ENCODE measurements at regions not wholly inside any gene's neighbourhood (a gene's known extent, or its start where the extent isn't known, plus 50 kb on each side); places are given as distances from the start of the nearest gene placed in this dataset.

- H3K4me2 ChIP-seq (ENCODE audit: low read depth, low read length), result no peak overlapping the region
- H3K14ac ChIP-seq (replicated peaks; ENCODE audit: low read depth, low read length), result peak overlapping the region; percentile 69; the same call in 1 of the 2 replicates
- peak overlapping the region; percentile 88 for H2BK20ac ChIP-seq (ENCODE audit: low read depth, low read length)
- no peak overlapping the region for H3K4me3 ChIP-seq (ENCODE audit: insufficient read depth, low read depth, low read length)
- peaks cover 47% of the 10 kb centered on the region for H3K9me1 ChIP-seq (ENCODE audit: insufficient read depth, low read length)
- no CpG with 5 or more reads among the region's 2 CpGs for WGBS, 2 experiments (ENCODE audit: extremely low coverage in 2 of 2, insufficient read length in 1 of 2)
- peak overlapping the region; percentile 61; the same call in 1 of the 2 replicates for H3K23ac ChIP-seq (ENCODE audit: low read depth, low read length)
- H4K8ac ChIP-seq (ENCODE audit: low read depth in 2 of 2, low read length in 2 of 2), result peak overlapping the region in 1 of 2 experiments; percentile 81; a peak in 3 of 4 replicates
- H2AFZ ChIP-seq (replicated peaks; ENCODE audit: low read length, poor library complexity), result no peak overlapping the region
- peak overlapping the region; percentile 28; the same call in 1 of the 2 replicates for H4K5ac ChIP-seq (ENCODE audit: low read depth, low read length)
- H3K4ac ChIP-seq (ENCODE audit: low read depth, low read length), result peak overlapping the region; percentile 85; the same call in 1 of the 2 replicates
- no TSS peak for BruUV-seq (replicated peaks)
- ChIA-PET CTCF (interaction anchor here (0.6 to 1.1 kb wide), 3 partner anchors 14 to 177 kb away, joined by 3 read pairs; no protein-coding TSS in a partner anchor), POLR2A (ENCODE audit: unreplicated experiment) (no interaction called here)
- H3K18ac ChIP-seq (ENCODE audit: low read depth, low read length), result peak overlapping the region; percentile 75; the same call in 1 of the 2 replicates
- peak overlapping the region; percentile 89 for H2BK120ac ChIP-seq (ENCODE audit: low read depth, low read length)
- dilution Hi-C loops (cut with HindIII; ENCODE audit: low sequenced_read_pairs, unreplicated experiment), result no loop called here
- H3K4me1 ChIP-seq (ENCODE audit: control insufficient read depth, insufficient read depth, low read length), result peaks cover 45% of the 10 kb centered on the region
- peak; percentile 19 for ATAC-seq (ENCODE audit: low read depth)
- no peaks in the 10 kb centered on the region for H3K36me3 ChIP-seq (ENCODE audit: control insufficient read depth, insufficient read depth, low read length)
- H3K56ac ChIP-seq (ENCODE audit: extremely low read depth, insufficient read depth, low read length), result peak overlapping the region; percentile 28; the same call in 1 of the 2 replicates
- peak overlapping the region; percentile 75 for H3K27ac ChIP-seq (ENCODE audit: insufficient read depth, low read length)
- peaks cover 0 to 21% of the 10 kb centered on the region in 2 experiments; a peak in 2 of 4 replicates for H3K79me1 ChIP-seq (ENCODE audit: low read depth in 1 of 2, low read length in 2 of 2)
- H4K91ac ChIP-seq (ENCODE audit: insufficient read depth, low read depth, low read length), result peak overlapping the region; percentile 60; the same call in 1 of the 2 replicates
- peak overlapping the region; percentile 83; the same call in 1 of the 2 replicates for H2AK5ac ChIP-seq (ENCODE audit: low read depth, low read length)
- intact Hi-C loops (cut with micrococcal nuclease), result no loop called here
- in situ Hi-C loops (cut with MboI; ENCODE audit: low sequenced_read_pairs), result no loop called here
- H3K9me3 ChIP-seq (ENCODE audit: control insufficient read depth, insufficient read depth, low read length), result peaks cover under 1% of the 10 kb centered on the region
- peak; percentile 86 for DNase-seq
- no peak overlapping the region for H2AK9ac ChIP-seq (replicated peaks; ENCODE audit: low read depth, low read length, poor library complexity)
- no peaks in the 10 kb centered on the region for H4K20me1 ChIP-seq (ENCODE audit: insufficient read depth, low read length)
- peak overlapping the region; percentile 78 for H2BK5ac ChIP-seq (ENCODE audit: low read depth, low read length, poor library complexity, severe bottlenecking)
- peak overlapping the region; percentile 92; the same call in 1 of the 3 replicates for H2BK15ac ChIP-seq (ENCODE audit: low read depth, low read length)
- H3K9ac ChIP-seq (ENCODE audit: low read depth, low read length), result no peak overlapping the region
- TF ChIP-seq CTCF (conservative IDR thresholded peaks at IDR 0.05; ENCODE audit: low read depth, low read length) (0 out of 2 replicates have a peak, but pooled peaks have one; percentile 1), MAZ (IDR thresholded peaks at IDR 0.05; ENCODE audit: borderline replicate concordance, low read depth, low read length) (no peak), MAFK (IDR thresholded peaks at IDR 0.05; ENCODE audit: low read depth, low read length) (peak; percentile 28; the same call in 1 of the 2 replicates), CHD1 (IDR thresholded peaks at IDR 0.05; ENCODE audit: low read depth, low read length) (no peak), RCOR1 (IDR thresholded peaks at IDR 0.05; ENCODE audit: insufficient replicate concordance, low read length) (no peak), NFE2L2 (IDR thresholded peaks at IDR 0.05; ENCODE audit: low read depth, low read length) (no peak), BHLHE40 (IDR thresholded peaks at IDR 0.05; ENCODE audit: low read depth, low read length) (no peak), CEBPB (IDR thresholded peaks at IDR 0.05; ENCODE audit: low read depth, low read length) (peak; percentile 50; the same call in 1 of the 2 replicates), RFX5 (IDR thresholded peaks at IDR 0.05; ENCODE audit: low read depth, low read length) (no peak)
- H3K27me3 ChIP-seq (ENCODE audit: control insufficient read depth, insufficient read depth, low read length), result no peaks in the 10 kb centered on the region
Measured at GRCh38 chr20:4065391-4065844, 50.1 kb upstream of the RNF24 start.
